ENCODE measurements at regions not wholly inside any gene's neighbourhood (a gene's known extent, or its start where the extent isn't known, plus 50 kb on each side); places are given as distances from the start of the nearest gene placed in this dataset.

DNA sequence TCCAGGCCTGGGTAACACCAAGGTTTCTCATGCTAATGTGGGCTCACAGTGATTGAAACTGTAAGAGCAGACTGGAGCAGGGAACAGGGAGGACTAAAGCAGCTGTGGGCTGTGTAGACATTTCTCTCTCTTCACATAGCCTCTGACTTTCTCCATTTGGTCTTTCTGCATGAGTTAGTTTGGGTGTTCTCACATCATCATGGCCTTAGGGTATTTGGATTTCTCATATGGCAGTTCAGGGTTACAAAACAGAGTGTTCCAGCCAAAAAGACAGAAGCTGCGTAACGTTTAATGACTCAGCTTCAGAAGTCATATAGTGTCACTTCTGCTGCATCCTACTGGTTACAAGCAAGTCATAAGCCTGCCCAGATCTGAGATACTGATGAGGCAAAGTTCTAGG, 52.0 kb upstream of the OSBPL8 start:
- no peak for DNase-seq (ENCODE audit: low spot score)

- no peak for DNase-seq (ENCODE audit: low spot score)
Measured at GRCh38 chr12:76614364-76614763, 54.8 kb upstream of the OSBPL8 start.

DNA sequence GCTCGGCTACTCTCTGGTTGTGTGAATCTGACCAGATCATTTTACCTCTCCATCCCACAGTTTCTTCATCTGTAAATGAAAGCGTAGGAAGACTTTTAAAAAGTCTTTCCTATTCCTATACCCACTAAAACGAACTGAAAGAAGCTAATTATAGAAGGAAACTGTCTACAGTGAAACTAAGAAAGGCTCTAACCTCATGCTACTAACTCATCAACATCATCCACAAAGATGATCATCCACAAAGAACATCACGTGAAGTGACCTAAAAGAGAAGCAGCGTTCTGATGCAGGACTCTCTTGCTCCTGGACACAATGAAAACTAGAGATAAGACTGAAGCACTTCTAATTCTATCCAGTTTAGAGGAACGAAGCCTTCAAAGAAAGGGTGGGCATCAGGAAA, 58.5 kb upstream of the OSBPL8 start:
- DNase-seq (ENCODE audit: low spot score): no peak

DNA sequence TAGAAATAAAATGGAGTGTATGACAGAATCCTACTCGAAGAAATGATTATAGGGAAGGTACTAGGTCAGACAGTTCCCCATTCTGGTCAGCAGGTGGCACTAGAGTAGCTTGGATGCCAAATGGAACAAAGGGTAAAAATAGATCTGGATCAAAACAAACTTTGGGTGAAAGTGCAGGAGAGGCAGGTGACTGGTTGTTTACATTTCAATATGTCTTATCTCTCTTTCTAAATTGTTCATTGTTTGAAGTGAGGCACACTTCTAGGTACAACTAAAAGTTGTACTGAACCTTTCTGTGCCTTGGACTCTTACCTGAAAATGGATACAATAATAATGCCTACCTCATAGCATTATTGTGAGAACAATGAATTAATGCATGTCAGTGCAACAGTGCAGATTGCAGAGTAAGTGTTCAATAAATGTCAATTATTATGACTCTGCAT, 62.0 kb upstream of the OSBPL8 start:
- peak; percentile 71 for DNase-seq (ENCODE audit: low spot score)

DNA sequence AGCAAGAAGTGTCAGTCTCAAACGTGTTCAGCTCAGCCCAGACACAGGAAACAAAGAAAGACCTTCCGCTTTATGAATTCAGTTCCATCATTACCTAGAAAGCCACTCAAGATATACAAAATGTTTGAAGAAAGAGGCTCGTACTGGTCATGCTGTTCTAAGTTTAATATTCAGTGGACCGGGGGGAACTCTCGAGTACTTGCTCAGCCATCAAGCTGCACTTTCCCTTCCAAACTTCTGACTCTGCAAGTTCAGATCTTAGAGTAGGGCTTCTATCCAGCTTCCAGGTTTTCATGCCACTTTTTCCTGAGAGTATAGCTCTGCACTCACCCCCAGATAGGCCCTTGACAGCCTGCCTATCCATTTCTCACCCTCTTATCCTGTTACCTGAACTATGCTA, 62.8 kb upstream of the OSBPL8 start:
- no peak for DNase-seq (ENCODE audit: low spot score)

DNA sequence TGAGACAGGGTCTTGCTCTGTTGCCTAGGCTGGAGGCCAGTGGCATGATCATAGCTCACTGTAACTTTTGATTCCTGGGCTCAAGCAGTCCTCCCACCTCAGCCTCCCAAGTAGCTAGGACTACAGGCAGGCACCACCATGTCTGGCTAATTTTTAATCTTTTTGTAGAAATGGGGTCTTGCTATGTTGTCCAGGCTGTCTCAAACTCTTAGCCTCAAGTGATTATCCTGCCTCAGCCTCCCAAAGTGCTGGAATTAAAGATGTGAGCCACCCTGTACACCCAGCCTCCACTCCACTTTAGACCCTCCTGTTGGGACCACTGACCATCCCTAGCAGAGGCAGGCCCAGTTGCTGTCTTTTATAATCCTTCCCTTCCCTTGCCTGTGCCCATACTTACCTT, 63.3 kb upstream of the OSBPL8 start:
- no peak for DNase-seq (ENCODE audit: low spot score)

- DNase-seq (ENCODE audit: low spot score): no peak
Measured at GRCh38 chr12:76623931-76624330, 64.4 kb upstream of the OSBPL8 start.

DNA sequence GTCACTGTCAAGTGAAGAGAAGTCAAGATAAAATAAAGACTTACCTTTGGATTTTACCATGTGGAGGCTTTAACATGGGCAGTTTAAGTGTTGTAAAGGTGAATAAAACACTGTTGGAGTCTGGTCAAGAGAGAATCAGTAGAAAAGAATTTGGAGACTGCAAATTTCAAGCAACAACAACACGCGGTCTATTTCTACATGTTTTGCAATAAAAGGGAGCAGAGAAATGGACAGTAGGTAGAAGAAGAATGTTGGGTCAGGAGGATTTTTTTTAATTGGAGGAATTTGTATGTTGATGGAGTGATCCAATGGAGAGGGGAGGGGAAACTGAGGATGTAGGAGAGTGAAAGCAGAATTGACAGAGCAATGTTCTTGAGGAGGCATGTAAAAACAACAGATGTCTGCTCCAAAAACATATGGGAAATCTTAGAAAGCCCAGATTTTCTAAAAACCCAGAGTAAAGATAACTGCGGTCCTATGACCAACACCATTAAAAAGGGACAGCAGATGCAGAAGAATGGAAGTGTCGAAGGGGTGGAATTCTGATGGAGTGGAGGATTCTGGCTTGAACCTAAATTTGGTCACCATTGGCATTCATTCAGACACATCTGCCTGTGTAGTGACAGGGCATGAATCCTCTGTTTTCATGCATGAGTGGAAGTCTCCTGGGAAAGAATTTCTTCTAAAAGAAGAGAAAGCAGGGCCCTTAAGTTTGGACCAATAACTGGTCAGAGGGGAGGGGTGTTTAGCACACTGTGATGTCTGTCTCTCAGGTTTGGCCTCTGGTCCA, 68.0 kb upstream of the OSBPL8 start:
- no peak for DNase-seq (ENCODE audit: low spot score)

- no peak for DNase-seq (ENCODE audit: low spot score)
Measured at GRCh38 chr12:76628745-76629144, 69.2 kb upstream of the OSBPL8 start.

GRCh38 chr12:76631741-76632140, 72.2 kb upstream of the OSBPL8 start:
- no peak for DNase-seq (ENCODE audit: low spot score)

DNA sequence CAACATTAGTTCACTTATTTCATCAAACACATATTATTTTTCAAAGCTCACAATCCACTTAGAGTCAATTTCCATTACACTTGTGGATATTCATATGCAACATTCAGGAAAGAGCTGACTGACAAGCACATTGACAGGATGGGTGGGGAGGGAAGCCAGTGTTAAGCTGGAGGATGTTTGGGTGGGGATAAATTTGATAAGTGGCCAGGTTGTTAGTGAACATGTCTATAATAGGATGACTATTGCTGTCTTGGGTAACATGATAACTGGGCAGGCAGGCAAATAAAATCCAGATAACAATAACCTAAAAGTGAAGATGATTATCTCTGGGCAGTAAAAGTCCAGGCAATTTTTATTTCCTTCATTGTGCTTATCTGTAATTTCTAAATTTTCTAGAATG, 73.8 kb upstream of the OSBPL8 start:
- DNase-seq (ENCODE audit: low spot score): no peak

GRCh38 chr12:76634133-76634532, 74.6 kb upstream of the OSBPL8 start:
- DNase-seq (ENCODE audit: low spot score): no peak

GRCh38 chr12:76636121-76636692, 76.6 kb upstream of the OSBPL8 start:
- no peak for DNase-seq (ENCODE audit: low spot score)

- DNase-seq (ENCODE audit: low spot score): no peak
Measured at GRCh38 chr12:76637807-76638206, 78.2 kb upstream of the OSBPL8 start.

- DNase-seq (ENCODE audit: low spot score): no peak
Measured at GRCh38 chr12:76639646-76640045, 80.1 kb upstream of the OSBPL8 start.

- no peak for DNase-seq (ENCODE audit: low spot score)
Measured at GRCh38 chr12:76641073-76641472, 81.5 kb upstream of the OSBPL8 start.

DNA sequence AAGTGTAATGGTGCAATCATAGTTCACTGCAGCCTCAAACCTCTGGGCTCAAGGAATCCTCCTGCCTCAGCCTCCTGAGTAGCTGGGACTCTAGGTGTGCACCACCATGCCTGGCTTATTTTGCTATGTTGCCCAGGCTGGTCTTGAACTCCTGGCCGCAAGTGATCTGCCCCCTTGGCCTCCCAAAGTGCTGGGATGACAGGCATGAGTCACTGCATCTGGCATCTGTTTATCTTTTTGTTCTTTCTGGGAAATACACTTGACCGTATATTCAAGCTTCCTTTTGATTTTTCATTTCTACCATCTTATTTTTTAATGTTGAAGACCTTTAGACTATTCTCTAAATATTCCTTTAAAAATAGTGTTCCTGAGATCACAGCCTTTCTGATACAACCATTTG, 82.4 kb upstream of the OSBPL8 start:
- DNase-seq (ENCODE audit: low spot score): no peak

DNA sequence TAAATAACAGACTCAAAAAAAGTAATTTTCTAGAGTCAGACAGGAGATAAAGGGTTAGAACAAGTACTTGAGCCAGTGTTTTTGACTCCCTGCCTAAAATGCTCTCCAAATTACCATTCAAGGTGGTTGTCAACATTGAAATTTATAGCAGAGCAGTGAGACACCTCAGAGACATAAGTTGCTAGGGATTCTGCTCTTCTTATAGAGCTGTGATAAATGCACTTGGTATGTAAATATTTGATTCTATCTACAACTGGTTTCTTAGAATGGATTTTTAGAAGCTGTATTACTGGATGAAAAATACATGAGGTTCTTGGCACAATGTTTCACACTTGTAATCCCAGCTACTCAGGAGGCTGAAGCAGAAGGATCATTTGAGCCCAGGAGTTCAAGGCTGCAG, 83.9 kb upstream of the OSBPL8 start:
- no peak for DNase-seq (ENCODE audit: low spot score)

- no peak for DNase-seq (ENCODE audit: low spot score)
Measured at GRCh38 chr12:76644950-76645349, 85.4 kb upstream of the OSBPL8 start.

- no peak for DNase-seq (ENCODE audit: low spot score)
Measured at GRCh38 chr12:76645934-76646333, 86.4 kb upstream of the OSBPL8 start.

DNA sequence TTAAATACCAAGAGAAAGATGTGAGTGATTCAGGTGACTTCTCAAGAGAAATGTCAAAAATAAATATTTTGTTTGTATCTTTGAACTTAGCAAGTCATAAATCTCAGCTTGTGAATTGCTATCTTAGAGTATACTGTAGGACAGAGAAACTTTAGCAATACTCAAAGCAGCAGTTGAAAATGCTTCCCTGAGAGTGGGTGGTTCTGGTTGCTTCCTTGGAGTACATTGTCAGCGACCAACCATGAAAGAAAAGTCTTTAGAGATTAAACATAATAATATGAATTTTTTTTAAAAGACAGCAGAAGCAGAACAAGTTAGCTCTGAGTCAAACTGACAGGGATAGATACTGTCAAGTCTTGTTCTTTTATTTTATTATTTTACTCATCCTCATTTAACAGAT, 86.8 kb upstream of the OSBPL8 start:
- DNase-seq (ENCODE audit: low spot score): no peak

GRCh38 chr12:76649099-76649498, 89.5 kb upstream of the OSBPL8 start:
- DNase-seq (ENCODE audit: low spot score): no peak

DNA sequence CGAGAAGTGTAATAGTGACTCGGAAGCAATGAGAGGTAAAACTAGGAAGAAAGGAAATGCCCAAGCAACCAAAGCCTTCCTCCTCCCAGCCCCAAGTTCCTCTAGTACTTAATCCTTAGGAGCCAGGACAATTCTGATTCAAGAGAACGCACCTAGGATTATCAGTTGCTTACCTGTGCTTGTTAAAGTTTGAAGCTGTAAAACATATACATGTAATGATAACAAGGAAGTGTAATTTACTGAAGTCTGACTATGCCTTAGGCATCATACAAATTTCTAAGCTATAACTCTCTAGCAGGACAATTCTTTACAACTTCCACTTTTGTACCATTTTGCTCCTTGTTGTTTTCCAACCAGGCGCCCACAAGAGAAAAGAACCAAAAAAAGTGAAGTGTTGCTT, 92.8 kb upstream of the OSBPL8 start:
- DNase-seq (ENCODE audit: low spot score): no peak

GRCh38 chr12:76653342-76653741, 93.8 kb upstream of the OSBPL8 start:
- DNase-seq (ENCODE audit: low spot score): no peak

Data from activated CD4-positive, alpha-beta T cell treated with anti-CD3 and anti-CD28 coated beads, Interleukin-2, Interleukin-4, amounts not matched to agents 100 ng/mL and 50 ng/mL, durations not matched to agents 16 hours and 8 hours (primary cell).